Stimulated activated CD4-positive, alpha-beta T cell treated with anti-CD3 and anti-CD28 coated beads, TNF-alpha, amount 100 ng/mL, for 1 hour (primary cell): ENCODE measurements at regions not wholly inside any gene's neighbourhood (a gene's known extent, or its start where the extent isn't known, plus 50 kb on each side); places are given as distances from the start of the nearest gene placed in this dataset.
"Not testable (repeated sequence)": the region's sequence is repeated elsewhere in the genome, so short reads cannot be mapped to it uniquely, and the experiment has no call there.

Experiments used
- DNase-seq, 3 donors: peaks; one replicate each; pipeline ENCODE4 v3.0.0-alpha.2; 2020; ENCODE audit warnings: low read depth in 3 of 3, low spot score in 1 of 3

- no peak for DNase-seq
Observed at GRCh38 chr15:38930851-38931572, 366.4 kb upstream of the RASGRP1 start.

- no peak for DNase-seq
Observed at GRCh38 chr15:38941399-38941953, 376.9 kb upstream of the RASGRP1 start.

- DNase-seq = no peak
Observed at GRCh38 chr15:38944536-38944935, 379.9 kb upstream of the RASGRP1 start.

GRCh38 chr15:38945551-38946298 is 381.1 kb upstream of the RASGRP1 start:
- no peak for DNase-seq

GRCh38 chr15:38954090-38954489 is 389.5 kb upstream of the RASGRP1 start:
- DNase-seq = no peak

- no peak for DNase-seq
Observed at GRCh38 chr15:38961456-38961855, 396.8 kb upstream of the RASGRP1 start.

GRCh38 chr15:38961931-38962330 is 397.3 kb upstream of the RASGRP1 start:
- DNase-seq = no peak

- DNase-seq = no peak
Observed at GRCh38 chr15:38972831-38973230, 408.2 kb upstream of the RASGRP1 start.

GRCh38 chr15:38975282-38975990 is 410.8 kb upstream of the RASGRP1 start:
- DNase-seq = no peak

- no peak for DNase-seq
Observed at GRCh38 chr15:38991126-38991525, 426.5 kb upstream of the RASGRP1 start.

GRCh38 chr15:38991701-38992100 is 427.1 kb upstream of the RASGRP1 start:
- DNase-seq = no peak

- DNase-seq = no peak
Observed at GRCh38 chr15:38992506-38992905, 427.9 kb upstream of the RASGRP1 start.

- no peak for DNase-seq
Observed at GRCh38 chr15:38992930-38993329, 428.3 kb upstream of the RASGRP1 start.

GRCh38 chr15:38994310-38994709 is 429.7 kb upstream of the RASGRP1 start:
- DNase-seq = no peak

GRCh38 chr15:38996111-38996631 is 431.6 kb upstream of the RASGRP1 start:
- DNase-seq = no peak

GRCh38 chr15:38997841-38998240 is 433.2 kb upstream of the RASGRP1 start:
- no peak for DNase-seq

- no peak for DNase-seq
Observed at GRCh38 chr15:39000008-39000734, 435.6 kb upstream of the RASGRP1 start.

- no peak for DNase-seq
Observed at GRCh38 chr15:39009740-39010139, 445.1 kb upstream of the RASGRP1 start.

- DNase-seq = not testable (repeated sequence)
Observed at GRCh38 chr15:39011066-39011465, 446.5 kb upstream of the RASGRP1 start.

- DNase-seq = no peak
Observed at GRCh38 chr15:39013262-39013661, 448.6 kb upstream of the RASGRP1 start.

GRCh38 chr15:39014682-39015081 is 450.1 kb upstream of the RASGRP1 start:
- DNase-seq = no peak
